Pancreas (tissue), 10 donors: ENCODE measurements at regions not wholly inside any gene's neighbourhood (a gene's known extent, or its start where the extent isn't known, plus 50 kb on each side); places are given as distances from the start of the nearest gene placed in this dataset.
A peak's percentile ranks its signal among the peaks of the same experiment; 100 is the strongest.

Source experiments
- ATAC-seq, 4 donors: fragments of 200-7000 bp; cut with Tn5 transposase; one replicate each; pipeline versions ENCODE4 v1.8.0 to v1.9.1; 2020; ENCODE audit warnings: mild to moderate bottlenecking in 4 of 4, moderate library complexity in 4 of 4
- DNase-seq, 6 donors: peaks; one replicate each; pipeline ENCODE4 v3.0.0-alpha.2; 2020
- FAIRE-seq: peaks from 2 replicates; lab custom pipeline; 2012; peaks lifted over from hg19 to GRCh38; lab: Jason Lieb, UNC
- H3K27ac ChIP-seq, 4 donors: fragments of 200-600 bp; sonication (generic); 1 replicate in 3 of 4; 2 replicates in 1 of 4; pipeline versions ENCODE4 v1.5.0 to v1.8.0; 2020
- H3K27me3 ChIP-seq, 4 donors: fragments of 200-600 bp; one replicate each; pipeline ENCODE4 v1.8.0; 2021
- H3K36me3 ChIP-seq, 3 donors: fragments of 200-600 bp; sonication (generic) in 1 of 3; one replicate each; pipeline versions ENCODE4 v1.5.0 to v1.8.0; 2020 to 2021
- H3K4me1 ChIP-seq, 3 donors: fragments of 200-600 bp; one replicate each; pipeline ENCODE4 v1.8.0; 2021
- H3K4me3 ChIP-seq, 4 donors: fragments of 200-600 bp; sonication (generic) in 2 of 4; one replicate each; pipeline versions ENCODE4 v1.5.0 to v1.8.0; 2020 to 2021
- H3K9me3 ChIP-seq, 4 donors: fragments of 200-600 bp; one replicate each; pipeline ENCODE4 v1.8.0; 2021
- CTCF ChIP-seq, 4 donors: fragments of 200-600 bp; sonication (generic) in 3 of 4; IDR thresholded peaks; one replicate each; pipeline versions ENCODE4 v1.5.0 to v1.8.0; 2021; ENCODE audit warnings: antibody characterized with exemption in 4 of 4
- WGBS, 2 donors: extraction: QIAGEN DNeasy Blood & Tissue Kit; methylation state at CpG; one replicate each; pipeline ENCODE4 v1.1.7; 2013; 5-methylcytosine and 5-hydroxymethylcytosine counted together
- intact Hi-C, 3 donors: fragments of 100-400 bp; cut with DNase I; formaldehyde crosslinking; loops; one replicate each; pipeline versions ENCODE4 v1.11.1 to v1.14.2; 2022
- donor health status: healthy with polysubstance abuse.
- donor health status: DM: no; HTN: no; CAD: no; lungs with moderate emphysema.
- donor health status: DM: no; HTN: no; CAD: no.
- donor health status: control.
- donor health status: control.
- donor health status: Bipolar disorder and iron deficiency.
- donor health status: DM: yes; HTN: yes; CAD: no.
- donor health status: DM: no; HTN: no; CAD: no.
- donor health status: DM: no; HTN: no; CAD: no.
- donor health status: DM: yes; HTN: yes; CAD: no.

- H3K27me3 ChIP-seq = no peaks in the 10 kb centered on the region
- DNase-seq = no peak
- no peak overlapping the region for H3K27ac ChIP-seq
- no peak for TF ChIP-seq CTCF (IDR thresholded peaks at IDR 0.05)
- ATAC-seq = no peak
- H3K4me1 ChIP-seq = no peaks in the 10 kb centered on the region
- no peaks in the 10 kb centered on the region for H3K9me3 ChIP-seq
- intact Hi-C loops = no loop called here
- H3K36me3 ChIP-seq = no peaks in the 10 kb centered on the region
- no peak overlapping the region for H3K4me3 ChIP-seq
- FAIRE-seq = no peak
Measured at GRCh38 chr4:162988530-162988929, 178.2 kb downstream of the NAF1 start.

DNA sequence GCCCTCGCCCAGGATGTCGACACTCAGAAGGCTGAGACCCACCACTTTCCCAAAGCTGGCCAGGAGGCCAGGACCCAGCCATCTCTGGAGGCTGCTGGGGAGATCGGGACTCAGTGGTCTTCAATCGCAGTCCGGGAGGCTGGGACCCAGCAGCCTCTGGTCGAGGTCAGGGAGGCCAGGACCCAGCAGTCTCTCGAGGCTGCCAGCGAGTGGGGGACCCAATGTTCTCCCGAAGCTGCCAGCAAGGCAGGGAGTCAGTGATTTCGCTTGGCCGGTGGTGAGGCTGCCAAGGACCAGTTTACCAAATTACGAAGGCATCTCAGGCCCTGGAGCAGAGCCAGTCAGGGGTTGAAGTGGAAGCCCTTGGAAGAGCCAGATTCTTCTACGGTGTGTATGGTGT is 181.6 kb downstream of the NAF1 start:
- FAIRE-seq = no peak
- no peak for ATAC-seq
- intact Hi-C loops = no loop called here
- 76 to 78% methylated on average over 13 of the region's 13 CpGs for WGBS, 2 donors
- H3K4me3 ChIP-seq = no peak overlapping the region
- no peaks in the 10 kb centered on the region for H3K9me3 ChIP-seq
- H3K27me3 ChIP-seq = no peaks in the 10 kb centered on the region
- TF ChIP-seq CTCF (IDR thresholded peaks at IDR 0.05) = no peak
- H3K27ac ChIP-seq = no peak overlapping the region
- DNase-seq = peak in 2 of 6 donors; percentile 44 to 45
- no peaks in the 10 kb centered on the region for H3K4me1 ChIP-seq
- H3K36me3 ChIP-seq = no peaks in the 10 kb centered on the region

- ATAC-seq = no peak
- intact Hi-C loops = no loop called here
- no peak overlapping the region for H3K27ac ChIP-seq
- H3K36me3 ChIP-seq = no peaks in the 10 kb centered on the region
- no peak for FAIRE-seq
- H3K27me3 ChIP-seq = no peaks in the 10 kb centered on the region
- no peaks in the 10 kb centered on the region for H3K4me1 ChIP-seq
- H3K9me3 ChIP-seq = no peaks in the 10 kb centered on the region
- H3K4me3 ChIP-seq = no peak overlapping the region
- TF ChIP-seq CTCF (IDR thresholded peaks at IDR 0.05) = no peak
- DNase-seq = peak in 1 of 6 donors; percentile 21
- WGBS, 2 donors = 69 to 76% methylated on average over 18 of the region's 18 CpGs
Measured at GRCh38 chr4:162984621-162985020, 182.1 kb downstream of the NAF1 start.

GRCh38 chr4:162981823-162982222 is 184.9 kb downstream of the NAF1 start:
- H3K4me3 ChIP-seq = no peak overlapping the region
- no peaks in the 10 kb centered on the region for H3K9me3 ChIP-seq
- H3K27ac ChIP-seq = no peak overlapping the region
- intact Hi-C loops = no loop called here
- H3K4me1 ChIP-seq = no peaks in the 10 kb centered on the region
- no peak for DNase-seq
- FAIRE-seq = no peak
- H3K36me3 ChIP-seq = no peaks in the 10 kb centered on the region
- no peak for TF ChIP-seq CTCF (IDR thresholded peaks at IDR 0.05)
- 59 to 66% methylated on average over 2 of the region's 2 CpGs for whole genome bisulfite sequencing, 2 donors
- no peaks in the 10 kb centered on the region for H3K27me3 ChIP-seq
- no peak for ATAC-seq

GRCh38 chr4:162978398-162978797 is 188.3 kb downstream of the NAF1 start:
- no peak for TF ChIP-seq CTCF (IDR thresholded peaks at IDR 0.05)
- FAIRE-seq (no peak), ATAC-seq (no peak), DNase-seq (no peak)
- Histone ChIP-seq H3K4me1 (no peaks in the 10 kb centered on the region), H3K9me3 (no peaks in the 10 kb centered on the region), H3K4me3 (no peak overlapping the region), H3K36me3 (no peaks in the 10 kb centered on the region), H3K27ac (no peak overlapping the region), H3K27me3 (no peaks in the 10 kb centered on the region)
- 60 to 62% methylated on average over 2 of the region's 2 CpGs for WGBS, 2 donors
- intact Hi-C loops = no loop called here
